ENCODE measurements at regions not wholly inside any gene's neighbourhood (a gene's known extent, or its start where the extent isn't known, plus 50 kb on each side); places are given as distances from the start of the nearest gene placed in this dataset.

DNA sequence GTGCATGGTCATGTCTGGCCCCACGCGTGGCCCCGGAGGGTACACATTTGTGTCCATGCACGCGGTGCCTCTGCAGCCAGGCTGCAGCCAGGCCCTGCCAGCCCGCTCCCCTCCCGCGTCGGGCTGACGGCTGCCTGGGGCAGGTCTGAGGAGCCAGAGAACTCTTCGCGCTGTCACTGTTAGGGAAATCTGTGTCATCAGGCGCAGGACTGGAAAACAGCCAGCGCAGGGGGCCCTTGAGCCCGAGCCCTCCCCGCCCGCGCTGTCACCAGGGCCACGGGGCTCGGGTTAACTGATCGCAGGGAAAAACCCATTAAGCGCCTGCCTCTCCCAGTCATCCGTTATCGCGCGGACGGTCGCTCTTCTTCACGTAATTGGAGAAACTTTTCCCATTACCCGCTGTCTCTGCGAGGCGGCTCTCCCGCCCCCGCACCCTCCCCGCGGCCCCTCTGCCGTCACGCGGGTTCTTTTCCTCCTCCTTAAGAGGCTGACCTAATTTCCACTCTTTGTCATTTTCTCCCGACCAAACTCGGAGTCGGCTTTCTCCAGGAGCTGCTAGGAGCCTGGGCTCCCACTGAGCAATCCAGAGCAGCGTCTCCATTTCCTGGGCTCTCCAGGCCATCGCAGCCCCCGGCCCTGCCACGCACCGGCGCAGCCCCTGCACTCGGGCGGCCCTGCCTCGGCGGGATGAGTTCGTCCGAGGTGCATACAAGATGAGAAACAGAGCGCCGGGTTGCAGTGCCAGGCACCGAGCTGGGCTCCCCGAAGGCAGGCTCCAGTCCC is 57.5 kb upstream of the PRR23E start:
- DNase-seq (ENCODE audit: low read depth): no peak

DNA sequence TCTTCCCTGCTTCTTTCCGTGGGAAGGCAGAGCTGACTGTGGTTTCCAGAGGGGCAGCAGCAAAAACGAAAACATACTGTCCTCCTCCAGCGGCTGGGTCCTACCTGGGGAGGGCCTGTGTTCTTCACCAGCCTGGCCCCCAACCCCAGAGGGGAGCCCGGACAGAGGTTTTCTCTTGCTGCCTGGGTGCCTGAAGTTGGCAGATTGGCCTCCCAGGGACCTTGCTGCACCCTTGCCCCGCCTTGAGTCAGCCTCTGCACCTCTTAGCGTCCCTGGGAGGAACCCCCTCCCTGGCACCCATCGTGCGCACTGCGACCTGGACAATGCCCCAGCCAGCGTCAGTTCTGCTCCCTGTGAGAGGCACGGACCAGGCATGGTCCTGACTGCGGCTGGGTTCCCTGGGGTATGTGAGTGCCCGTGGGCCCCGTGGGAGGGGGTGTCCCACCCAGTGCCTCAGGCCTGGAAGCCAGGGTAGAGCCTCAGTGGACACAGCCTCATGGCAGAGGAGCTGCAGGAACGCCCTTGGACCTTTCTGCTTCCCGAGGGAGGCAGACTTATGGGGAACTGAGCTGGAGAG is 56.8 kb upstream of the PRR23E start:
- DNase-seq (ENCODE audit: low read depth): no peak

DNA sequence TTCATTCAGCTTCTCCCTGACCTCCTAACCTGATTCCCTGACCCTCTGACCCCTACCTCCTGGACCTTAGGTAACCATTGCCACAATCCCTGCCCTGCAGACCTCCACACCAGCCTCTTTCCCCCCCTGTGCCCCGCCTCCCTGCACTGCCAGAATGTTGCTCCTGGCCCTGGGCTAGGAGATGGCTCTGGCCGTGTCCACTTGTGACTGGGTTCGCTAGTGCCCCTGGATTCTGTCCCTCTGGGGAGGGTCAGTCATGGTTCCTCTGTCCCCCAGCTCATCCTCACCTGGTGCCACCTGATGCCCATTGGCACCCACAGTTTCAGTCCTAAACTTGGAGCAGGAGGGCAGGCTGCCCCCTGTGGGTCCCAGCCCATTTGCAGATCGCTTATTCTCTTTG is 56.2 kb upstream of the PRR23E start:
- no peak for DNase-seq (ENCODE audit: low read depth)

DNA sequence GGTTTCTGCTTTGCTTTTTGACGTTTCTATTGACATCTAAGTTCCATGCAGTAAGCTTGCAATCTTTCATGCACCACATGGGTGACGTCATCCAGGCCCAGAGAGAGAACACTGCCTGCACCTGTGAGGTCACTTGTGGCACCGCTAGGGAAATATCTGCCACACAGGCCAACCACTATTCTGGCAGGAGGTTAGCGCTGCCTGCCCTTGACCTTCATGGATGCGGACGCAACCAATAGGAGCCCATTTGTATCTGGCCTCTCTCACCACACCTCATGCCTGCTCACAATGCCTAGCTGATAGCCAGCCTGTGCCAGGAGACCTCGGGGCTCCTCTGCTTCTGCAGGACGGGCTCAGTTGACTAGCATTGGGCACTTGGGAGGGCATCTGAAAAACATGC is 55.8 kb upstream of the PRR23E start:
- DNase-seq (ENCODE audit: low read depth): no peak

DNA sequence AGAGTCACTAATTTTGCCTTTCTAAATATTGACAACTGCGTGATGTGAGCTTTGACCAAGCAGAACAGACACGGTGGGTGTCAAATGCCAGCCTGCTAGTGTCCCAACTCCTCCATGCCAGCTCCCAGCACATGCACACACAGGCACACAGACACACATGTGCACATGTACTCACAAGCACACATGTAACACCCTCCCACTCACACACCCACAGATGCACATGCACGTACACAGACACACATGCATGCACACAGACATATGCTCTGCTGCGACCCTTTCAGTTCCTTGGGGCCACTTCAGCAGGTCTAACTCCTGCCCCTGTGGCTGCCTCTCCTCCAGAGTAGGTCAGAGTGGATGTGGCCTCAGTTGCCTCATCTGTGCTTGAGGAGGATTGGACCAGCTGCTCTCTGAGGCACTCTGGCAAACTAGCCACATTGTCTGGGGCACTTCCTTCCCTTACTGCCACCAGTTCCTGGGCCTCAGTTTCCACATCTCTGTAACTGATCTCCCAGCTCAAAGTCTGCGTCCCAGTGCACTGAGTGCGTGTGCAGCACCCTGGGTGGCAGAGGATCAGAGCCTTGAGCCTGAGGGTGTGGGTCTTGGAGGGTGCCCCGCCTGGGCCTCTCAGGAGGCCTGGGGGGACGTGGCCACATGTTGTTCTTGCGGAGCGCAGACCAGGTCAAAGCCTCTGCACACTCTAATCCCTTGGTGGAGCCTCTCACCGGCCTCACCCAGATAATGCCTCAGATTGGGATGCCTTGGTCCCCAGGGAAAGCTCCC is 55.0 kb upstream of the PRR23E start:
- no peak for DNase-seq (ENCODE audit: low read depth)

DNA sequence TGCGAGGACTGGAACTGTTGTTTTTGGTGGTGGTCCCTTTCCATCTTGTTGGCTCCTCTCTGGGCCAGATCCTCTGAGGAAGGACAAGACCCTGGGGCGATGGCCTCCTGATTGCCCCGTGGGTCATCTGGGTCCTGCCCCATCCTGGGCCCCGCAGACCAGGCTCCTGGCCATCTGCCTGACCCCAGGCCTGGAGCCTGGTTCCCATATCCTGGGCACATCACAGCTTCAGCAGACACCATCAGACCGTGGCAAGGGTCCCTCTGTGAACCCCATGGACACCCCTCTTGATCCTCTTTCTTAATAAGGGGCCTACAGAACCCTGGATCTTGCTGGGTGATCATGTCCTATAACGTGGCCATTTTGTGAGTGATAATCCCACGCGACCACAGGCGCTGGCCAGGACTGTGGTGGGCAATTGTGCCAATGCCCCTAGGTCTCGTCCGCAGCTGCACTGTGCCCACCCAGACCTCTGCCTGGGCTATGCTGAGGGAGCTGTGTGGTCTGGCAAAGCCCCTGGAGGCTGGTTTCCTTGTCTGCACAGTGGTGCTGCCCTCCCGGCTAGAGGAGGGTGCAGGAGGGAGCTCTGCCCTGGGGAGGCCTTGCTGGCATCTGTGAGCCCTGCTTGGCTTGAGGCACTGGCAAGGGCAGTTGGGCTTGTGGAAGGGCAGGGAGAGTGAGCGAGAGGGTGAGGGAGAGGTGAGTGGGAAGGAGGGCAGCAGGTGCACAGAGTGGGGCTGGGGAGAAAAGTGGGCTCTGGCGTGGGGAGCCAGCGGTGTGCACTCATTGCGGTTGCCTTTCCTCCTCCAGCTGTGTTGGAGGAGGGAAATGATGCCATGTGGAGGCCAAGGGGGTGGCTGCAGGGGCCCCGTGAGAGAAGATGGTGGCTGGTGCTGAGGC is 53.1 kb upstream of the PRR23E start:
- DNase-seq (ENCODE audit: low read depth): no peak

DNA sequence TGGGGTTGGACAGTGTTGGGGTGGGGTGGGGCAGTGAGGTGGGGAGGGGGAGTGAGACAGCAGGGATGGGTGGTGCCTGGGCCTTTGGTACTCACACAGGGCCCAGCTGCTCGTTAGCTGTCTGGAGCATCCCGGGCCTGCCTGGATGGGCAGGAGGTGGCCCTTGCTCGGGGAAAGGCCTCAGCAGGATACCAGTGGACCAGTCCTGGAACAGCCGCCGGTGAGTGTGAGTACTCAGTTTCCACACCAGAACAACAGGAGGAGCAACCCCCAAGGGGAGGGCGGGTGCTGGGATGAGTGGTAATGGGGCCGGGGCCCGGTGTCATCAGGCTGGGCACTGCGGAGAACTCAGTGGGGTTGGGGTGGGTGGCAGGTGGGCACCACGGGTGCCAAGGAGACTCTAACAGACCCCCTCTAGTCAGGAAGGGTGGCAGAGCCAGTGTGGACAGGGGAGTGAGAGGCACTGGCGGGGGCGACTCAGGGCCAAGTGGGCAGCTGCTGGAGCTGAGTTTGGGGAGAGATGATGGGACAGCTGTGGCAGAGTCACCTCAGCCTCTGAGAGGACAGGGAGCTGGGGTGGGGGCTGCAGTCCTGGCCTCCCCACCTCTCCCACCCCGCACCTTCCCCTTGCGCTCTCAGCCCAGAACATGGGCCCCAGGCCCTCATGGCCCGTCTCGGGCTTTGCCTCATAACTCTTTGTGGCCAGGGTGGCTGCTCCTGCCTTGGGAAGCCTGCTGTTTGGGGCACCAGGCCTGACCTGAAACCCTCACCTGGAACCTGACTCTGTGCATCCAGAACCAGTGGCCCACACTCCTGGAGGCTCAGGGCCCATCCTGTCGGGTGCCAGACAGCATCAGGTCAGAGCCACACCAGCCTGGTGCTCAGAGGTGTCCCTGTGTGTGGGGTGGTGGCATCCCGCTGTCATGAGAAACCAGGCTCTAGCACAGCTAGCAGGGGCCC is 52.1 kb upstream of the PRR23E start:
- DNase-seq (ENCODE audit: low read depth): no peak

DNA sequence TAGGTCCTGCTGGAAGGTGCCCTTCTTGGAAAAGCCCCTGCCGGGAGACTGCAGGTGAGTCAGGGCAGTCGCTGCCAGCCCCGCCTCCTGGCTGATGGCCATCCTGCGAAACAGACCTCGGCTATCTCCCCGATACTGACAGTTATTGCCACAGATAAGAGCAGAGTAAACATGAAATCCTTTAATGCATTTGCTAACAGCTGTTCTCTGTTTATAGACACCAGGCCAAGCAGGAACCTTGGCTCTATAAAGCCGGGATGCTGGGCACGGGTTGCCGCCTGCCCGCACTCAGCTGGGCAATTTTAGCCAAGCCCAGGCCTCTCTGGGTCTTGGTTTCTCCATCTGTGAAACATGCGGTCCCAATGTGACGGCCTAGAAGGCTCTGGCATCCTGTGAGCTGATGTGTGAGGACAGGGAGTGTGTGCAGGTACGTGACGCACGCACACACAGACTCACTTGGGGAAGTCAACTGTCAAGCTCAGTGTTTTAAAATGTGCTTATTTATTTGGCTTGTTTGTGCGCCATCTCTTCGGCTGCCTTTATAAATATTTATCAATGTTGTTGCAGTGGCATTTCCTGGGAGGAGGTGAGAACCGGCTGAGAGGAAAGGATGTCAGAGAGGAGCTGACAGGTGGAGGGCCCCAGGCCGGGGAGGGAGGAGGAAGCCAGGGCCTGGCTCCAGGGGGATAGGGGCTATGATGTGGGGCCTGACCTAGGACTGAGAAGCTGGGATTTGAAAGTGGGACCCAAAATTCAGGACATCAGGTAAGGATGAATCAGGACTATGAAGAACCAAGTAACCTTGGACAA is 50.8 kb upstream of the PRR23E start:
- no peak for DNase-seq (ENCODE audit: low read depth)

Data from LHCN-M2 (cell line).